ENCODE measurements at regions not wholly inside any gene's neighbourhood (a gene's known extent, or its start where the extent isn't known, plus 50 kb on each side); places are given as distances from the start of the nearest gene placed in this dataset.
A peak's percentile ranks its signal among the peaks of the same experiment; 100 is the strongest.

GRCh38 chr5:125005266-125005665 is 258.8 kb upstream of the ZNF608 start:
- H3K4me3 ChIP-seq (ENCODE audit: low read depth, low read length, poor library complexity, severe bottlenecking): peak overlapping the region; percentile 55
- BruUV-seq (replicated peaks): no TSS peak
- ChIA-PET POLR2A (interaction anchor here (0.6 to 10.1 kb wide), 22 partner anchors 9 to 1831 kb away, joined by 3 to 66 read pairs (median 8); partner anchors contain the start of gene ZNF608), CTCF (ENCODE audit: unreplicated experiment) (no interaction called here)
- DNase-seq (ENCODE audit: low spot score): peak; percentile 68
- H2AFZ ChIP-seq (ENCODE audit: low read length): peak overlapping the region; percentile 92; the same call in 1 of the 2 replicates
- no peaks in the 10 kb centered on the region for H4K20me1 ChIP-seq (ENCODE audit: insufficient read depth, low read length)
- no peaks in the 10 kb centered on the region for H3K79me2 ChIP-seq (ENCODE audit: insufficient read depth, low read depth, low read length)
- no peaks in the 10 kb centered on the region for H3K9me2 ChIP-seq (ENCODE audit: insufficient read depth, low read length)
- peak overlapping the region; percentile 100 for H3K27ac ChIP-seq (ENCODE audit: low read depth, low read length, poor library complexity, severe bottlenecking)
- peaks cover 92% of the 10 kb centered on the region for H3K4me1 ChIP-seq (ENCODE audit: insufficient read depth, low read length, poor library complexity, severe bottlenecking)
- no peak for TF ChIP-seq EZH2phosphoT487 (IDR thresholded peaks at IDR 0.05; ENCODE audit: borderline replicate concordance, low read depth, low read length)
- TF ChIP-seq, protein P1, sequence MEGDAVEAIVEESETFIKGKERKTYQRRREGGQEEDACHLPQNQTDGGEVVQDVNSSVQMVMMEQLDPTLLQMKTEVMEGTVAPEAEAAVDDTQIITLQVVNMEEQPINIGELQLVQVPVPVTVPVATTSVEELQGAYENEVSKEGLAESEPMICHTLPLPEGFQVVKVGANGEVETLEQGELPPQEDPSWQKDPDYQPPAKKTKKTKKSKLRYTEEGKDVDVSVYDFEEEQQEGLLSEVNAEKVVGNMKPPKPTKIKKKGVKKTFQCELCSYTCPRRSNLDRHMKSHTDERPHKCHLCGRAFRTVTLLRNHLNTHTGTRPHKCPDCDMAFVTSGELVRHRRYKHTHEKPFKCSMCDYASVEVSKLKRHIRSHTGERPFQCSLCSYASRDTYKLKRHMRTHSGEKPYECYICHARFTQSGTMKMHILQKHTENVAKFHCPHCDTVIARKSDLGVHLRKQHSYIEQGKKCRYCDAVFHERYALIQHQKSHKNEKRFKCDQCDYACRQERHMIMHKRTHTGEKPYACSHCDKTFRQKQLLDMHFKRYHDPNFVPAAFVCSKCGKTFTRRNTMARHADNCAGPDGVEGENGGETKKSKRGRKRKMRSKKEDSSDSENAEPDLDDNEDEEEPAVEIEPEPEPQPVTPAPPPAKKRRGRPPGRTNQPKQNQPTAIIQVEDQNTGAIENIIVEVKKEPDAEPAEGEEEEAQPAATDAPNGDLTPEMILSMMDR (conservative IDR thresholded peaks at IDR 0.05; ENCODE audit: low read length): no peak
- intact Hi-C loops (cut with micrococcal nuclease; ENCODE audit: unreplicated experiment): loop anchor here (5.0 to 10.0 kb wide), 3 partner anchors 53 to 950 kb away; no protein-coding TSS in a partner anchor
- H3K36me3 ChIP-seq (ENCODE audit: insufficient read depth, low read length): peaks cover 33% of the 10 kb centered on the region
- H3K9me3 ChIP-seq (ENCODE audit: low read length): peaks cover 27% of the 10 kb centered on the region; the same call in 1 of the 2 replicates
- H3K4me2 ChIP-seq (ENCODE audit: low read length): peak overlapping the region; percentile 69

DNA sequence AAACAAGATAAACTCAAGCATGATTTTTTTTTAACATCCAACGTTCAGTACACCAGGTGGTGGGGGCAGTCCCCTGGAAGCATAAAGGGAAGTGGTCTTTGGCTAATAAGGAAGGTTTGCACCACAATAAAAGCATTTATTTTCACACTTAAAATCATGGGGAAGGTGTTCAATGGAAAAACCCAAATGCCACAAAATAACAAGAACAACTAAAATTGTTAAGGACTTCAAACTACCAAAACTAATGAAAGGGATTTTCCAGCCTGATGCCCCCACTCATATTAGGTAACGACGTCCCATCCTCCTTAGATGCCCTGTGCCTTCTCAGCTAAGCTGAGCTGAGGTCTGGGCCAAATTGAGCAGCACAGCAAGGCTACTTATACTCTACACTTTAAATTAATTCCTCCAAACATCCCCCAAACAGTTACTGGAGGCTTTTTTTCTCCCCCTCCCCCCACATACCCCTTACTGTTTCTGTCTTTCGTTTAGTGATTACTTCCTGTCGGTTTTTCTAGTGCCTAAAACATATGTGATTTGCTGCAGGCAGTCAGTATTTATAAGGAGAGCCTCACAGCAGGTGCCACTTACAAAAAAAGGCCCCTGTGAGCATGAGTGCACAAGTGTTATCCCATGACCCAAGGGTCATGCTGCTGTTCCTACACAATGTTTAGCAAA is 259.7 kb upstream of the ZNF608 start:
- Histone ChIP-seq H3K79me2 (ENCODE audit: insufficient read depth, low read depth, low read length) (no peaks in the 10 kb centered on the region), H3K9me2 (ENCODE audit: insufficient read depth, low read length) (no peaks in the 10 kb centered on the region), H3K36me3 (ENCODE audit: insufficient read depth, low read length) (peaks cover 36% of the 10 kb centered on the region), H3K27ac (ENCODE audit: low read depth, low read length, poor library complexity, severe bottlenecking) (peak overlapping the region; percentile 100), H3K4me2 (ENCODE audit: low read length) (peak overlapping the region; percentile 69), H4K20me1 (ENCODE audit: insufficient read depth, low read length) (no peaks in the 10 kb centered on the region), H3K4me3 (ENCODE audit: low read depth, low read length, poor library complexity, severe bottlenecking) (peak overlapping the region; percentile 55), H3K9me3 (ENCODE audit: low read length) (peaks cover 27% of the 10 kb centered on the region; the same call in 1 of the 2 replicates), H2AFZ (ENCODE audit: low read length) (peak overlapping the region; percentile 34; the same call in 1 of the 2 replicates), H3K4me1 (ENCODE audit: insufficient read depth, low read length, poor library complexity, severe bottlenecking) (peaks cover 91% of the 10 kb centered on the region)
- CTCF ChIA-PET (ENCODE audit: unreplicated experiment): interaction anchor here (0.9 kb wide), 1 partner anchor 258 kb away, joined by 3 read pairs; no protein-coding TSS in a partner anchor
- no TSS peak for BruUV-seq (replicated peaks)
- peak; percentile 97 for DNase-seq (ENCODE audit: low spot score)
- POLR2A ChIA-PET: interaction anchor here (0.6 to 10.1 kb wide), 18 partner anchors 9 to 973 kb away, joined by 3 to 66 read pairs (median 8); partner anchors contain the start of gene ZNF608
- no peak for TF ChIP-seq EZH2phosphoT487 (IDR thresholded peaks at IDR 0.05; ENCODE audit: borderline replicate concordance, low read depth, low read length)
- TF ChIP-seq, protein P1 (conservative IDR thresholded peaks at IDR 0.05; ENCODE audit: low read length): no peak
- intact Hi-C loops (cut with micrococcal nuclease; ENCODE audit: unreplicated experiment): loop anchor here (1.0 to 10.0 kb wide), 10 partner anchors 26 to 951 kb away; no protein-coding TSS in a partner anchor

DNA sequence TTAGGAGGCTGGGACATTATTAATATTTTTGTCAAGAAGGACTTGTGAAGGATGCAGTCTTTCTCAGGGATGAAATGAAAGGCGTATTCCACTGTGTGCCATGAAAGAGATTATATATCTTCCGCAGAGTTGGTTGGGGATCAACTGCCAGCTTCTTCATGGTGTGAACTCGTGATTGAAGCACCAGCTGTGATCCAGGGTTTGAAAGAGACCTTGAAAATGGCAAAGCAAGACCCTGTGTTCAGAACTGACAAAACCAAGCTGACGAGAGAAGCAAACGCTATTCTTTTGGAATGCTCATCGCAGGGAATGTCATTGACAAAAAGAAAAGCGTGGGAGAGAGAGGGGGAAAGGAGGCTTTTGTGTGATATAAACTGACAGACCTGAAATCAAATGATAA is 263.9 kb upstream of the ZNF608 start:
- POLR2A ChIA-PET: interaction anchor here (1.0 to 2.6 kb wide), 6 partner anchors 9 to 259 kb away, joined by 3 to 8 read pairs (median 3); no protein-coding TSS in a partner anchor
- Histone ChIP-seq H4K20me1 (ENCODE audit: insufficient read depth, low read length) (no peaks in the 10 kb centered on the region), H2AFZ (ENCODE audit: low read length) (peak overlapping the region; percentile 89), H3K9me3 (ENCODE audit: low read length) (peaks cover 9% of the 10 kb centered on the region; the same call in 1 of the 2 replicates), H3K36me3 (ENCODE audit: insufficient read depth, low read length) (peaks cover 15% of the 10 kb centered on the region), H3K4me2 (ENCODE audit: low read length) (no peak overlapping the region), H3K4me3 (ENCODE audit: low read depth, low read length, poor library complexity, severe bottlenecking) (no peak overlapping the region), H3K4me1 (ENCODE audit: insufficient read depth, low read length, poor library complexity, severe bottlenecking) (peaks cover 71% of the 10 kb centered on the region), H3K27ac (ENCODE audit: low read depth, low read length, poor library complexity, severe bottlenecking) (no peak overlapping the region), H3K79me2 (ENCODE audit: insufficient read depth, low read depth, low read length) (no peaks in the 10 kb centered on the region), H3K9me2 (ENCODE audit: insufficient read depth, low read length) (no peaks in the 10 kb centered on the region)
- no peak for DNase-seq (ENCODE audit: low spot score)
- CTCF ChIA-PET (ENCODE audit: unreplicated experiment): no interaction called here
- TF ChIP-seq, protein P1 (conservative IDR thresholded peaks at IDR 0.05; ENCODE audit: low read length): no peak
- no peak for TF ChIP-seq EZH2phosphoT487 (IDR thresholded peaks at IDR 0.05; ENCODE audit: borderline replicate concordance, low read depth, low read length)
- no TSS peak for BruUV-seq (replicated peaks)
- intact Hi-C loops (cut with micrococcal nuclease; ENCODE audit: unreplicated experiment): no loop called here
